ENCODE measurements at regions not wholly inside any gene's neighbourhood (a gene's known extent, or its start where the extent isn't known, plus 50 kb on each side); places are given as distances from the start of the nearest gene placed in this dataset.

DNA sequence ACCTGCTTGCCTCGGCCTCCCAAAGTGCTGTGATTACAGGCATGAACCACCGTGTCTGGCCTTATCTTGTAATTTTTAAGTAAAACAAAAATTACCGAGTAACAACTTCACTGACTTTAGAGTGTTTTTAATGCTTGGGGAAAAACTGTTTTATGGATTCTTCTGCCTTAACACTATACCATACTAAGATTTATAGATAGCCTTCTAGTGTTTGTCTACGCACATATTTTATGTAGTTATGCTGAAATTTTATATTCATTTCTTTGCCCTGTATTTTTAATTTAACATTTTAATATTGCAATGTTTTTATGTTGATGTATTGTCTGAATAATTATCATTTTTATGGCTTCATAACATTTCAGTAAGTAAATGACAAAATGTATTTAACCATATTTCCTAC, 96.4 kb upstream of the FTMT start:
- DNase-seq = no peak
- 72 to 75% methylated on average over 4 of the region's 4 CpGs for WGBS, 2 donors
- H3K36me3 ChIP-seq = no peaks in the 10 kb centered on the region
- no peaks in the 10 kb centered on the region for H3K4me1 ChIP-seq
- no peak overlapping the region for H3K4me3 ChIP-seq (replicated peaks in 1 of 3)
- no peaks in the 10 kb centered on the region for H3K9me3 ChIP-seq
- H3K27me3 ChIP-seq = no peaks in the 10 kb centered on the region
- no peak overlapping the region for H3K27ac ChIP-seq
- TF ChIP-seq POLR2A (IDR thresholded peaks at IDR 0.05) = no peak
- TF ChIP-seq, protein P1, sequence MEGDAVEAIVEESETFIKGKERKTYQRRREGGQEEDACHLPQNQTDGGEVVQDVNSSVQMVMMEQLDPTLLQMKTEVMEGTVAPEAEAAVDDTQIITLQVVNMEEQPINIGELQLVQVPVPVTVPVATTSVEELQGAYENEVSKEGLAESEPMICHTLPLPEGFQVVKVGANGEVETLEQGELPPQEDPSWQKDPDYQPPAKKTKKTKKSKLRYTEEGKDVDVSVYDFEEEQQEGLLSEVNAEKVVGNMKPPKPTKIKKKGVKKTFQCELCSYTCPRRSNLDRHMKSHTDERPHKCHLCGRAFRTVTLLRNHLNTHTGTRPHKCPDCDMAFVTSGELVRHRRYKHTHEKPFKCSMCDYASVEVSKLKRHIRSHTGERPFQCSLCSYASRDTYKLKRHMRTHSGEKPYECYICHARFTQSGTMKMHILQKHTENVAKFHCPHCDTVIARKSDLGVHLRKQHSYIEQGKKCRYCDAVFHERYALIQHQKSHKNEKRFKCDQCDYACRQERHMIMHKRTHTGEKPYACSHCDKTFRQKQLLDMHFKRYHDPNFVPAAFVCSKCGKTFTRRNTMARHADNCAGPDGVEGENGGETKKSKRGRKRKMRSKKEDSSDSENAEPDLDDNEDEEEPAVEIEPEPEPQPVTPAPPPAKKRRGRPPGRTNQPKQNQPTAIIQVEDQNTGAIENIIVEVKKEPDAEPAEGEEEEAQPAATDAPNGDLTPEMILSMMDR (IDR thresholded peaks at IDR 0.05) = no peak
- intact Hi-C loops (cut with DNase I) = no loop called here

DNA sequence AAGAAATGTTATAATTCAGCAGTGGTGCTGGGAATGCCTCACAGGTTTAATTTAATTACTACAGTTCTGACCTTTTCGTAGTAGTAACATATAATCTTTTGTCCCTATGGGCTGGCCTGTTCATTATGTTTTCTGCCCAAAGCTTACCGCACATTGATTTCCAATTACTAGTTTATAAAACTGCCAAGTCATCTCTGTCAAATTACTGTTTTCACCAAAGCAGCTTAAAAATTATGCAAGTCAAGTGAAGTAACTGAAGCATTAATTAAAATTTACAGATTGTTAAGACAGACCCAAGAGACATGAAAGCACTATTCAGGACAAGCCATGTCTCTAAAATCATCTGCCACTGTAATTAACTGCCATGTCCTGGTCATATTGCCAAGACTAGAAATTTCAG, 93.9 kb upstream of the FTMT start:
- WGBS, 2 donors = 83 to 89% methylated on average over 2 of the region's 2 CpGs
- Histone ChIP-seq H3K27ac (no peak overlapping the region), H3K9me3 (no peaks in the 10 kb centered on the region), H3K4me1 (no peaks in the 10 kb centered on the region), H3K27me3 (no peaks in the 10 kb centered on the region), H3K4me3 (replicated peaks in 1 of 3) (no peak overlapping the region), H3K36me3 (no peaks in the 10 kb centered on the region)
- no peak for DNase-seq
- intact Hi-C loops (cut with DNase I) = no loop called here
- no peak for TF ChIP-seq POLR2A (IDR thresholded peaks at IDR 0.05)
- TF ChIP-seq, protein P1 (IDR thresholded peaks at IDR 0.05) = no peak

DNA sequence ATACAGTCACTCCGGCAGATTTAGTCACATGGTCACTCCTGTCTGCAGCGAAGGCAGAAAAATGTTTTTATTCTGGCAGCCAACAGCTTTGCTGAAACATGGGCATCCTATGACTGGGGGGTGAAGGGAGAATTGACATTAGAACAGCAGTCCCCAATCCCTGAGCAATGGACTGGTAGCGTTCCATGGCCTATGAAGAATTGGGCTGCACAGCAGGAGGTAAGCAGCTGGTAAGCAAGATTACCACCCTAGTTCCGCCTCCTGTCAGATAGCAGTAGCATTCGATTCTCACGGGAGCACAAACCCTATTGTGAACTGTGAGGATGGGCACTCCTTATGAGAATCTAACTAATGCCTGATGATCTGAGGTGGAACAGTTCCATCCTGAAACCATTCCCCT, 93.1 kb upstream of the FTMT start:
- no peaks in the 10 kb centered on the region for H3K4me1 ChIP-seq
- H3K27me3 ChIP-seq = no peaks in the 10 kb centered on the region
- no peak overlapping the region for H3K27ac ChIP-seq
- no peak for DNase-seq
- 57 to 63% methylated on average over 6 of the region's 6 CpGs for WGBS, 2 donors
- intact Hi-C loops (cut with DNase I) = no loop called here
- no peak overlapping the region for H3K4me3 ChIP-seq (replicated peaks in 1 of 3)
- no peaks in the 10 kb centered on the region for H3K36me3 ChIP-seq
- no peak for TF ChIP-seq POLR2A (IDR thresholded peaks at IDR 0.05)
- TF ChIP-seq, protein P1 (IDR thresholded peaks at IDR 0.05) = no peak
- H3K9me3 ChIP-seq = no peaks in the 10 kb centered on the region

DNA sequence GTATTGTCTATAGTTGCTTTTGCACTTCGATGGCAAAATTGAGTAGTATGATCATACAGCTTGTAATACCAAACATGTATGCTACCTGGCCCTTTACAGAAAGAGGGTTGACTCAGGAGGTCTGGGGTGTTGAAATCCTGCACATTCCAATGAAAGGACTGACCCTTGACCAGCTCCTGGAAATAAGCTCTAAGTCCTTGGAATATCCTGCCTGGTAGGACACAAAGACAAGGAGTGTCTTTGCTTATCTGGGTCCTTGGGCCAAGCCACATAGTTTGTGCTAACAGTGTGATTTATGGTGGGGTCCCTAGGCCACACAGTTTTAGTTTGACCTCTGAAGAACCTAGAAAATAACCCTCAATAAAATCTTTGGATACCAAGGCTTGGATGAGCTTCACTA, 89.3 kb upstream of the FTMT start:
- no peak for DNase-seq
- intact Hi-C loops (cut with DNase I) = no loop called here
- Histone ChIP-seq H3K9me3 (no peaks in the 10 kb centered on the region), H3K36me3 (no peaks in the 10 kb centered on the region), H3K27ac (no peak overlapping the region), H3K27me3 (no peaks in the 10 kb centered on the region), H3K4me3 (replicated peaks in 1 of 3) (no peak overlapping the region), H3K4me1 (no peaks in the 10 kb centered on the region)
- TF ChIP-seq POLR2A (IDR thresholded peaks at IDR 0.05) = no peak
- TF ChIP-seq, protein P1 (IDR thresholded peaks at IDR 0.05) = no peak
- 97 to 100% methylated on average over 1 of the region's 1 CpG for WGBS, 2 donors

DNA sequence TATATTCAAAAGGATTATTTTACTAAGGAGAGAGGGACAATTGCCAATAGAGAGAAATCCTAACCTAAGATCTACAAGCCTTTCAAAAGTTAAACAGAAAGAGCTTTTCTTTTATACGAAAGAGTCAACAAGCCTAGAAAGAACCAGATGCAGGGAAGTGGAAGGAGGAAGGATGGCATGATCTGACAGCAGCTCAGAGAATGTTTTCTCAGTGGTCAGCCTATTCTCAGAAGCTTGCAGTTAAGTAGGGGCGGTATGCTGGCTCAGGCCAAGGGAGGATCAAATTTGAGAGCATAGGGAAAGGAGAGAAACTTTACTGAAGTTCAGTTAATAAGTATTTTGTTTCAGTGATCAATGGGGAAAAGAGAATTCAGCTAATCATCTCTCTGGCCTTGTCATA, 88.0 kb upstream of the FTMT start:
- H3K27ac ChIP-seq = no peak overlapping the region
- H3K9me3 ChIP-seq = no peaks in the 10 kb centered on the region
- intact Hi-C loops (cut with DNase I) = no loop called here
- H3K4me1 ChIP-seq = no peaks in the 10 kb centered on the region
- H3K36me3 ChIP-seq = no peaks in the 10 kb centered on the region
- DNase-seq = no peak
- 50 to 59% methylated on average over 2 of the region's 2 CpGs for WGBS, 2 donors
- H3K27me3 ChIP-seq = no peaks in the 10 kb centered on the region
- no peak overlapping the region for H3K4me3 ChIP-seq (replicated peaks in 1 of 3)
- TF ChIP-seq, protein P1 (IDR thresholded peaks at IDR 0.05) = no peak
- TF ChIP-seq POLR2A (IDR thresholded peaks at IDR 0.05) = no peak

Measured in thyroid gland (tissue), 4 donors.